ENCODE measurements at regions not wholly inside any gene's neighbourhood (a gene's known extent, or its start where the extent isn't known, plus 50 kb on each side); places are given as distances from the start of the nearest gene placed in this dataset.

DNA sequence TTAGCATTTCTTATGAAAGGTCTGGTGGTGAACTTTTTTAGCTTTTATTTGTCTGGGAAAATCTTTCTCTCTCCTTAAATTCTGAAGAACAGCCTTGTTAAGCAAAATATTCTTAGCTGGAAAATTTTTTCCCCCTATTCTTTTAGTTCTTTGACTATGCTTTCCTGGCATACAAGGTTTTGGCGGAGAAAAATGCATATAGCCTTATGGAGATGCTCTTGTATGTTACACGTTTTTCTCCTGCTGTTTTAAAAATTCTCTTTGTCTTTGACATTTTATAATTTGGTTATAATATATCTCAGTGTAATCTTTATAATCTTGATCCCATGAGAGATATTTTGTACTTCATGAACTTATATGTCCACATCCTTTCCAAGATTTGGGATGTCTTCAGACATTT is 1190.4 kb upstream of the ZEB2 start:
- H3K36me3 ChIP-seq (ENCODE audit: control insufficient read depth in 1 of 2, insufficient read depth in 2 of 2, low read depth in 1 of 2, low read length in 2 of 2), result no peaks in the 10 kb centered on the region
- no peak for DNase-seq
- no peak overlapping the region for H3K18ac ChIP-seq (ENCODE audit: low read depth in 1 of 2, low read length in 2 of 2)
- no peak overlapping the region for H3K4me3 ChIP-seq (ENCODE audit: insufficient read depth in 1 of 2, low read depth in 1 of 2, low read length in 2 of 2)
- H3K4ac ChIP-seq (ENCODE audit: low read depth in 1 of 2, low read length in 2 of 2), result no peak overlapping the region
- H3K4me2 ChIP-seq (ENCODE audit: low read length, poor library complexity, severe bottlenecking), result no peak overlapping the region
- no peak overlapping the region for H2AFZ ChIP-seq (ENCODE audit: low read depth, low read length)
- no peak overlapping the region for H2BK5ac ChIP-seq (ENCODE audit: low read depth, low read length, poor library complexity, severe bottlenecking)
- H3K23ac ChIP-seq (ENCODE audit: low read length in 2 of 2), result no peak overlapping the region
- H3K9ac ChIP-seq (ENCODE audit: low read length), result no peak overlapping the region
- 93% methylated on average over 2 of the region's 2 CpGs for WGBS
- no peak overlapping the region for H4K91ac ChIP-seq (ENCODE audit: low read length)
- H3K14ac ChIP-seq (ENCODE audit: low read length in 2 of 2), result no peak overlapping the region
- H3K27me3 ChIP-seq (ENCODE audit: control insufficient read depth in 1 of 2, insufficient read depth in 1 of 2, low read length in 2 of 2), result no peaks in the 10 kb centered on the region
- H2BK120ac ChIP-seq (ENCODE audit: low read depth, low read length), result no peak overlapping the region
- H3K4me1 ChIP-seq (ENCODE audit: control insufficient read depth, insufficient read depth, low read depth, low read length), result no peaks in the 10 kb centered on the region
- H3K9me3 ChIP-seq (ENCODE audit: control insufficient read depth, low read length), result peaks cover 22% of the 10 kb centered on the region
- no peak overlapping the region for H3K27ac ChIP-seq (ENCODE audit: low read length, poor library complexity, severe bottlenecking)
- no peak overlapping the region for H2BK15ac ChIP-seq (ENCODE audit: low read depth, poor library complexity, severe bottlenecking)
- H4K8ac ChIP-seq (ENCODE audit: low read length), result no peak overlapping the region
- H2AK5ac ChIP-seq (ENCODE audit: low read length, severe bottlenecking), result no peak overlapping the region
- no peaks in the 10 kb centered on the region for H3K79me1 ChIP-seq (replicated peaks; ENCODE audit: low read length, poor library complexity, severe bottlenecking)
- no peak overlapping the region for H2BK12ac ChIP-seq (ENCODE audit: low read length in 2 of 2)

- Histone ChIP-seq H3K79me1 (replicated peaks; ENCODE audit: low read length, poor library complexity, severe bottlenecking) (no peaks in the 10 kb centered on the region), H3K23ac (ENCODE audit: low read length in 2 of 2) (no peak overlapping the region), H3K4ac (ENCODE audit: low read depth in 1 of 2, low read length in 2 of 2) (no peak overlapping the region), H2BK12ac (ENCODE audit: low read length in 2 of 2) (no peak overlapping the region), H3K36me3 (ENCODE audit: control insufficient read depth in 1 of 2, insufficient read depth in 2 of 2, low read depth in 1 of 2, low read length in 2 of 2) (no peaks in the 10 kb centered on the region), H3K4me3 (ENCODE audit: insufficient read depth in 1 of 2, low read depth in 1 of 2, low read length in 2 of 2) (no peak overlapping the region), H3K27ac (ENCODE audit: low read length, poor library complexity, severe bottlenecking) (no peak overlapping the region), H2AFZ (ENCODE audit: low read depth, low read length) (no peak overlapping the region), H4K8ac (ENCODE audit: low read length) (no peak overlapping the region), H3K27me3 (ENCODE audit: control insufficient read depth in 1 of 2, insufficient read depth in 1 of 2, low read length in 2 of 2) (no peaks in the 10 kb centered on the region), H3K4me1 (ENCODE audit: control insufficient read depth, insufficient read depth, low read depth, low read length) (no peaks in the 10 kb centered on the region), H2BK120ac (ENCODE audit: low read depth, low read length) (no peak overlapping the region), H3K18ac (ENCODE audit: low read depth in 1 of 2, low read length in 2 of 2) (no peak overlapping the region), H3K9me3 (ENCODE audit: control insufficient read depth, low read length) (peaks cover 8% of the 10 kb centered on the region), H3K4me2 (ENCODE audit: low read length, poor library complexity, severe bottlenecking) (no peak overlapping the region), H4K91ac (ENCODE audit: low read length) (no peak overlapping the region), H2BK5ac (ENCODE audit: low read depth, low read length, poor library complexity, severe bottlenecking) (no peak overlapping the region), H3K14ac (ENCODE audit: low read length in 2 of 2) (no peak overlapping the region), H3K9ac (ENCODE audit: low read length) (no peak overlapping the region), H2BK15ac (ENCODE audit: low read depth, poor library complexity, severe bottlenecking) (no peak overlapping the region), H2AK5ac (ENCODE audit: low read length, severe bottlenecking) (no peak overlapping the region)
- DNase-seq, result no peak
- WGBS, result no CpG with 5 or more reads among the region's 1 CpG
These were observed 1182.4 kb upstream of the ZEB2 start for GRCh38 chr2:145702305-145702704.

DNA sequence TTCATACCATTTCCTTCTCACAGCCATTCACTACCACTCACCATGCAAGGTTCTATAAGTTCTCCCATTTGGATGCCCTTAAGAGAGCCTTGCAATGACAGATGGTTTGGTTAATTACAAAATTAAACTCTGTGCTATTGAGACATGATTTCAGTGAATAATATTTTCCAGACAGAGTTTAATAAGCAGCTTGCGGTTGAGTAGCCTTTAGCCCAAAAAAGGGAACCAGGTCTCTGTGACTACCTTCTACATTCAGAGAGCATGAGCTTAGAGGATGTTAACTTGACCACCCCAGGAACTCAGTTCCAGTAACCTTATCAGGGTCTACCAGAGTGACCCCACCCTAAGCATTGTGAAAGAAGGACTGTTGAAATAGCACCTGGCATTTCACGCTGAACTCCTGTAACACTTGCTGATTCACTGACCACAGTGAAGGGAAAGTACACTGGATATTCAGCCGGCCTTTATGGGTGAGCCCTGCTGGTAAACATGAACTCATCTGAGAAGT is 1173.1 kb upstream of the ZEB2 start:
- no peak overlapping the region for H2AK5ac ChIP-seq (ENCODE audit: low read length, severe bottlenecking)
- peak; percentile 72 for DNase-seq
- H3K36me3 ChIP-seq (ENCODE audit: control insufficient read depth in 1 of 2, insufficient read depth in 2 of 2, low read depth in 1 of 2, low read length in 2 of 2), result no peaks in the 10 kb centered on the region
- no peak overlapping the region for H2BK120ac ChIP-seq (ENCODE audit: low read depth, low read length)
- no peak overlapping the region for H2BK5ac ChIP-seq (ENCODE audit: low read depth, low read length, poor library complexity, severe bottlenecking)
- H3K4me2 ChIP-seq (ENCODE audit: low read length, poor library complexity, severe bottlenecking), result no peak overlapping the region
- H3K4ac ChIP-seq (ENCODE audit: low read depth in 1 of 2, low read length in 2 of 2), result no peak overlapping the region
- H3K27ac ChIP-seq (ENCODE audit: low read length, poor library complexity, severe bottlenecking), result no peak overlapping the region
- no peaks in the 10 kb centered on the region for H3K79me1 ChIP-seq (replicated peaks; ENCODE audit: low read length, poor library complexity, severe bottlenecking)
- H2BK15ac ChIP-seq (ENCODE audit: low read depth, poor library complexity, severe bottlenecking), result no peak overlapping the region
- 78% methylated on average over 3 of the region's 3 CpGs for WGBS
- H3K23ac ChIP-seq (ENCODE audit: low read length in 2 of 2), result no peak overlapping the region
- H3K4me3 ChIP-seq (ENCODE audit: insufficient read depth in 1 of 2, low read depth in 1 of 2, low read length in 2 of 2), result no peak overlapping the region
- H3K9me3 ChIP-seq (ENCODE audit: control insufficient read depth, low read length), result no peaks in the 10 kb centered on the region
- no peak overlapping the region for H2BK12ac ChIP-seq (ENCODE audit: low read length in 2 of 2)
- no peak overlapping the region for H4K8ac ChIP-seq (ENCODE audit: low read length)
- H3K14ac ChIP-seq (ENCODE audit: low read length in 2 of 2), result no peak overlapping the region
- no peak overlapping the region for H2AFZ ChIP-seq (ENCODE audit: low read depth, low read length)
- no peak overlapping the region for H4K91ac ChIP-seq (ENCODE audit: low read length)
- no peak overlapping the region for H3K9ac ChIP-seq (ENCODE audit: low read length)
- no peaks in the 10 kb centered on the region for H3K27me3 ChIP-seq (ENCODE audit: control insufficient read depth in 1 of 2, insufficient read depth in 1 of 2, low read length in 2 of 2)
- H3K4me1 ChIP-seq (ENCODE audit: control insufficient read depth, insufficient read depth, low read depth, low read length), result no peaks in the 10 kb centered on the region
- peak overlapping the region in 1 of 2 experiments; percentile 48 for H3K18ac ChIP-seq (ENCODE audit: low read depth in 1 of 2, low read length in 2 of 2)

GRCh38 chr2:145691659-145692058 is 1171.7 kb upstream of the ZEB2 start:
- no peaks in the 10 kb centered on the region for H3K79me1 ChIP-seq (replicated peaks; ENCODE audit: low read length, poor library complexity, severe bottlenecking)
- no peak overlapping the region for H3K9ac ChIP-seq (ENCODE audit: low read length)
- H3K4me3 ChIP-seq (ENCODE audit: insufficient read depth in 1 of 2, low read depth in 1 of 2, low read length in 2 of 2), result no peak overlapping the region
- no peak overlapping the region for H4K8ac ChIP-seq (ENCODE audit: low read length)
- no peak overlapping the region for H2BK12ac ChIP-seq (ENCODE audit: low read length in 2 of 2)
- no peaks in the 10 kb centered on the region for H3K36me3 ChIP-seq (ENCODE audit: control insufficient read depth in 1 of 2, insufficient read depth in 2 of 2, low read depth in 1 of 2, low read length in 2 of 2)
- H3K9me3 ChIP-seq (ENCODE audit: control insufficient read depth, low read length), result no peaks in the 10 kb centered on the region
- no peak for DNase-seq
- H3K4ac ChIP-seq (ENCODE audit: low read depth in 1 of 2, low read length in 2 of 2), result no peak overlapping the region
- no peak overlapping the region for H2AFZ ChIP-seq (ENCODE audit: low read depth, low read length)
- H3K14ac ChIP-seq (ENCODE audit: low read length in 2 of 2), result no peak overlapping the region
- no peaks in the 10 kb centered on the region for H3K27me3 ChIP-seq (ENCODE audit: control insufficient read depth in 1 of 2, insufficient read depth in 1 of 2, low read length in 2 of 2)
- no peak overlapping the region for H3K4me2 ChIP-seq (ENCODE audit: low read length, poor library complexity, severe bottlenecking)
- H3K18ac ChIP-seq (ENCODE audit: low read depth in 1 of 2, low read length in 2 of 2), result no peak overlapping the region
- no peak overlapping the region for H3K27ac ChIP-seq (ENCODE audit: low read length, poor library complexity, severe bottlenecking)
- 90% methylated on average over 2 of the region's 5 CpGs for WGBS
- H3K23ac ChIP-seq (ENCODE audit: low read length in 2 of 2), result no peak overlapping the region
- H2BK120ac ChIP-seq (ENCODE audit: low read depth, low read length), result no peak overlapping the region
- H2AK5ac ChIP-seq (ENCODE audit: low read length, severe bottlenecking), result no peak overlapping the region
- no peaks in the 10 kb centered on the region for H3K4me1 ChIP-seq (ENCODE audit: control insufficient read depth, insufficient read depth, low read depth, low read length)
- no peak overlapping the region for H2BK5ac ChIP-seq (ENCODE audit: low read depth, low read length, poor library complexity, severe bottlenecking)
- H2BK15ac ChIP-seq (ENCODE audit: low read depth, poor library complexity, severe bottlenecking), result no peak overlapping the region
- no peak overlapping the region for H4K91ac ChIP-seq (ENCODE audit: low read length)
